ENCODE measurements at regions not wholly inside any gene's neighbourhood (a gene's known extent, or its start where the extent isn't known, plus 50 kb on each side); places are given as distances from the start of the nearest gene placed in this dataset.

DNA sequence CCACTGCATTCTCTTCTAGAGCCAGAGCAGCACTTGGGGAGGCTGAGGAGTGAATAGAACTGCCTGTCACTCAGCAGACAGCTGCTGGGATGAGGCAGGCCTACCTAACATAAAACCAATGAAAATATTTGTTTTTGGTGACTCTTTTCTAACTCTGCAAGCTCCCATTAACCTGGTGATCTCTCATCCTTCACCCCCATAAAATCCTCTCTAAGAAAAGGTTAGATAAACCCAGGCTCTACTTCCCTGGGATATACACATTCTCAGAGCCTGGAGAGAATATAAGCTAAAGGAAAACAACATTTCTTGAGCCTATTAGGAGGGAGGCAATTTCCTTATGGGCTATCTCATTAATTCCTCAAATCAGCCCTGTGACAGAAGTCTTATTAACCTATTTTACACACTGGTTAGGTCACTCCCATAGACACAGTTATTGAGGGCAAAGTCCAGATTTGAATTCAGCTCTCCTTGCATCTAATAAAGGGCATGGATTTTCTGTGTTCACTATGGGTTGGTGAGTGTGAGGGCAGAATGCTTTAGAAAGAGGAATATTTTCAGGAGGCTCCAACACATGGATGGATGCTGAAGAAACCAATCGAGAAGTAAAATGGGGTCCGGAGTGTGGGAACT, 492.9 kb downstream of the CCDC171 start:
- no peak overlapping the region for H3K4me3 Mint-ChIP-seq
- Histone ChIP-seq H3K79me2 (ENCODE audit: insufficient read depth, low read length) (no peaks in the 10 kb centered on the region), H3K27me3 (ENCODE audit: insufficient read depth, low read length) (no peaks in the 10 kb centered on the region), H4K5ac (ENCODE audit: insufficient read length, low read depth, low read length) (no peak overlapping the region), H3T11ph (ENCODE audit: low read length) (no peak overlapping the region), H2BK20ac (ENCODE audit: low read depth, low read length, poor library complexity, severe bottlenecking) (no peak overlapping the region), H2BK120ac (ENCODE audit: low read depth, low read length, poor library complexity, severe bottlenecking) (no peak overlapping the region), H2AK5ac (ENCODE audit: insufficient read length, low read length) (no peak overlapping the region), H3K56ac (ENCODE audit: insufficient read length, low read depth, low read length) (no peak overlapping the region), H3K4me2 (ENCODE audit: insufficient read depth, insufficient read length, low read length) (no peak overlapping the region), H3K9ac (ENCODE audit: extremely low read depth, insufficient read length, low read length) (no peak overlapping the region), H3K18ac (ENCODE audit: insufficient read length, low read depth, low read length) (no peak overlapping the region), H2BK15ac (ENCODE audit: low read depth, low read length) (no peak overlapping the region), H3K4me1 (ENCODE audit: insufficient read depth, low read length) (no peaks in the 10 kb centered on the region), H4K20me1 (ENCODE audit: control insufficient read depth, insufficient read depth, insufficient read length) (no peaks in the 10 kb centered on the region), H2BK5ac (ENCODE audit: insufficient read length, low read length) (no peak overlapping the region), H3K27ac (ENCODE audit: insufficient read length, low read depth, low read length) (no peak overlapping the region), H2AFZ (ENCODE audit: low read length) (no peak overlapping the region), H4K91ac (ENCODE audit: insufficient read length, low read depth, low read length) (no peak overlapping the region), H4K8ac (replicated peaks; ENCODE audit: insufficient read length, low read depth, low read length) (no peak overlapping the region), H3K14ac (ENCODE audit: insufficient read depth, low read length) (no peak overlapping the region), H3K79me1 (ENCODE audit: insufficient read depth, low read depth, low read length, poor library complexity, severe bottlenecking) (no peaks in the 10 kb centered on the region), H3K4ac (ENCODE audit: low read depth, low read length) (no peak overlapping the region), H3K23me2 (ENCODE audit: insufficient read length, low read depth, low read length, poor library complexity, severe bottlenecking) (no peaks in the 10 kb centered on the region), H3K23ac (ENCODE audit: insufficient read length, low read depth, low read length) (no peak overlapping the region), H3K9me3 (ENCODE audit: control insufficient read depth, low read depth, low read length) (no peaks in the 10 kb centered on the region), H2BK12ac (ENCODE audit: insufficient read length, low read depth, low read length) (no peak overlapping the region)
- DNase-seq = no peak
- peaks cover 9% of the 10 kb centered on the region for H3K27me3 Mint-ChIP-seq (ENCODE audit: low read depth)
- peaks cover 6 to 10% of the 10 kb centered on the region in 2 experiments for H3K4me1 Mint-ChIP-seq
- no peaks in the 10 kb centered on the region for H3K36me3 Mint-ChIP-seq (ENCODE audit: insufficient read depth in 1 of 3, low read depth in 3 of 3)
- TF ChIP-seq, protein P1, sequence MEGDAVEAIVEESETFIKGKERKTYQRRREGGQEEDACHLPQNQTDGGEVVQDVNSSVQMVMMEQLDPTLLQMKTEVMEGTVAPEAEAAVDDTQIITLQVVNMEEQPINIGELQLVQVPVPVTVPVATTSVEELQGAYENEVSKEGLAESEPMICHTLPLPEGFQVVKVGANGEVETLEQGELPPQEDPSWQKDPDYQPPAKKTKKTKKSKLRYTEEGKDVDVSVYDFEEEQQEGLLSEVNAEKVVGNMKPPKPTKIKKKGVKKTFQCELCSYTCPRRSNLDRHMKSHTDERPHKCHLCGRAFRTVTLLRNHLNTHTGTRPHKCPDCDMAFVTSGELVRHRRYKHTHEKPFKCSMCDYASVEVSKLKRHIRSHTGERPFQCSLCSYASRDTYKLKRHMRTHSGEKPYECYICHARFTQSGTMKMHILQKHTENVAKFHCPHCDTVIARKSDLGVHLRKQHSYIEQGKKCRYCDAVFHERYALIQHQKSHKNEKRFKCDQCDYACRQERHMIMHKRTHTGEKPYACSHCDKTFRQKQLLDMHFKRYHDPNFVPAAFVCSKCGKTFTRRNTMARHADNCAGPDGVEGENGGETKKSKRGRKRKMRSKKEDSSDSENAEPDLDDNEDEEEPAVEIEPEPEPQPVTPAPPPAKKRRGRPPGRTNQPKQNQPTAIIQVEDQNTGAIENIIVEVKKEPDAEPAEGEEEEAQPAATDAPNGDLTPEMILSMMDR (conservative IDR thresholded peaks at IDR 0.05) = no peak
- H3K9me3 Mint-ChIP-seq = no peaks in the 10 kb centered on the region
- no CpG with 5 or more reads among the region's 2 CpGs for WGBS (ENCODE audit: extremely low coverage, insufficient read length, low lambda C conversion rate)
- no peak overlapping the region for H3K27ac Mint-ChIP-seq
